ENCODE measurements at regions not wholly inside any gene's neighbourhood (a gene's known extent, or its start where the extent isn't known, plus 50 kb on each side); places are given as distances from the start of the nearest gene placed in this dataset.

- Mint-ChIP-seq H3K27ac (no peak overlapping the region), H3K4me3 (no peak overlapping the region), H3K36me3 (no peaks in the 10 kb centered on the region), H3K9me3 (peaks cover 9 to 21% of the 10 kb centered on the region in 2 donors), H3K4me1 (no peaks in the 10 kb centered on the region), H3K27me3 (ENCODE audit: low read depth in 2 of 2) (no peaks in the 10 kb centered on the region)
- Histone ChIP-seq H3K4me3 (ENCODE audit: low read length) (no peak overlapping the region), H3K27ac (ENCODE audit: low read length) (no peak overlapping the region), H3K4me1 (ENCODE audit: control insufficient read depth, insufficient read depth, low read length) (no peaks in the 10 kb centered on the region), H3K36me3 (ENCODE audit: control insufficient read depth, insufficient read depth, low read length) (no peaks in the 10 kb centered on the region), H3K9me3 (ENCODE audit: control insufficient read depth, insufficient read depth, low read length) (no peaks in the 10 kb centered on the region), H3K27me3 (ENCODE audit: control insufficient read depth, insufficient read depth, low read length) (no peaks in the 10 kb centered on the region)
- ATAC-seq, result no peak
- WGBS (ENCODE audit: insufficient coverage), result 64% methylated on average over 3 of the region's 3 CpGs
- no peak for TF ChIP-seq CTCF (IDR thresholded peaks at IDR 0.05)
- DNase-seq, result no peak
- intact Hi-C loops (cut with micrococcal nuclease), result no loop called here
Observed at GRCh38 chr5:105968981-105969380, 1701.8 kb downstream of the EFNA5 start.

- 33% methylated on average over 2 of the region's 2 CpGs for WGBS (ENCODE audit: insufficient coverage)
- peaks cover 10 to 21% of the 10 kb centered on the region in 2 donors for H3K9me3 Mint-ChIP-seq
- Histone ChIP-seq H3K36me3 (ENCODE audit: control insufficient read depth, insufficient read depth, low read length) (no peaks in the 10 kb centered on the region), H3K4me1 (ENCODE audit: control insufficient read depth, insufficient read depth, low read length) (no peaks in the 10 kb centered on the region), H3K27me3 (ENCODE audit: control insufficient read depth, insufficient read depth, low read length) (no peaks in the 10 kb centered on the region), H3K27ac (ENCODE audit: low read length) (no peak overlapping the region), H3K9me3 (ENCODE audit: control insufficient read depth, insufficient read depth, low read length) (no peaks in the 10 kb centered on the region), H3K4me3 (ENCODE audit: low read length) (no peak overlapping the region)
- ATAC-seq (no peak), DNase-seq (no peak)
- intact Hi-C loops (cut with micrococcal nuclease), result no loop called here
- no peaks in the 10 kb centered on the region for H3K36me3 Mint-ChIP-seq
- no peak overlapping the region for H3K4me3 Mint-ChIP-seq
- no peak overlapping the region for H3K27ac Mint-ChIP-seq
- no peaks in the 10 kb centered on the region for H3K27me3 Mint-ChIP-seq (ENCODE audit: low read depth in 2 of 2)
- H3K4me1 Mint-ChIP-seq, result no peaks in the 10 kb centered on the region
- TF ChIP-seq CTCF (IDR thresholded peaks at IDR 0.05), result no peak
Observed at GRCh38 chr5:105963696-105964255, 1707.0 kb downstream of the EFNA5 start.

GRCh38 chr5:105961572-105961971, 1709.2 kb downstream of the EFNA5 start:
- Mint-ChIP-seq H3K27ac (no peak overlapping the region), H3K9me3 (peaks cover 7 to 9% of the 10 kb centered on the region in 2 donors), H3K27me3 (ENCODE audit: low read depth in 2 of 2) (no peaks in the 10 kb centered on the region), H3K4me1 (no peaks in the 10 kb centered on the region), H3K4me3 (no peak overlapping the region), H3K36me3 (no peaks in the 10 kb centered on the region)
- no peak for ATAC-seq
- Histone ChIP-seq H3K27ac (ENCODE audit: low read length) (no peak overlapping the region), H3K4me1 (ENCODE audit: control insufficient read depth, insufficient read depth, low read length) (no peaks in the 10 kb centered on the region), H3K4me3 (ENCODE audit: low read length) (no peak overlapping the region), H3K36me3 (ENCODE audit: control insufficient read depth, insufficient read depth, low read length) (no peaks in the 10 kb centered on the region), H3K9me3 (ENCODE audit: control insufficient read depth, insufficient read depth, low read length) (no peaks in the 10 kb centered on the region), H3K27me3 (ENCODE audit: control insufficient read depth, insufficient read depth, low read length) (no peaks in the 10 kb centered on the region)
- no CpG with 5 or more reads among the region's 2 CpGs for WGBS (ENCODE audit: insufficient coverage)
- intact Hi-C loops (cut with micrococcal nuclease), result no loop called here
- no peak for DNase-seq
- no peak for TF ChIP-seq CTCF (IDR thresholded peaks at IDR 0.05)

Data from natural killer cell (primary cell).